ENCODE measurements at regions not wholly inside any gene's neighbourhood (a gene's known extent, or its start where the extent isn't known, plus 50 kb on each side); places are given as distances from the start of the nearest gene placed in this dataset.
"Not testable (repeated sequence)": the region's sequence is repeated elsewhere in the genome, so short reads cannot be mapped to it uniquely, and the experiment has no call there.

DNA sequence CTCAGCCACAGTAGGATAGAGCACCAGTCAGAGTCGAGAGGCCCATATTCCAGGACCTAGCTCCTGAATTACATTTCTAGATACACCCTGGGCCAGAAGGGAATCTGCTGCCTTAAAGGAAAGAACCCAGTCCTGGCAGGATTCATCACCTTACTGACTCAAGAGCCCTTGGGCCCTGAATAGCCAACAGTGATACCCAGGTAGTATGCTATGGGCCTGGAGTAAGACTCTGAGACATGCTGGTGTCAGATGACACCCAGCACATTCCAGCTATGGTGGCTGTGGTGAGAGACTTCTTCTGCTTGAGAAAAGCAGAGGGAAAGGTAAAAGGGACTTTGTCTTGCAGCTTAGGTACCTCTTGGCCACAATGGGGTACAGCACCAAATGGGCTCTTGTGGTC, 192.5 kb downstream of the MSX2 start:
- not testable (repeated sequence) for DNase-seq; H3K4me3 ChIP-seq (ENCODE audit: low read length); H3K27me3 ChIP-seq (ENCODE audit: control insufficient read depth, insufficient read depth, low read length); H3K4me1 ChIP-seq (ENCODE audit: control insufficient read depth, insufficient read depth, low read length); H3K9me3 ChIP-seq (replicated peaks; ENCODE audit: control insufficient read depth, low read depth, low read length); H3K36me3 ChIP-seq (ENCODE audit: control insufficient read depth, insufficient read depth, low read length); H3K27ac ChIP-seq (ENCODE audit: low read length)
- no CpG with 5 or more reads among the region's 1 CpG for WGBS (ENCODE audit: insufficient coverage)

DNA sequence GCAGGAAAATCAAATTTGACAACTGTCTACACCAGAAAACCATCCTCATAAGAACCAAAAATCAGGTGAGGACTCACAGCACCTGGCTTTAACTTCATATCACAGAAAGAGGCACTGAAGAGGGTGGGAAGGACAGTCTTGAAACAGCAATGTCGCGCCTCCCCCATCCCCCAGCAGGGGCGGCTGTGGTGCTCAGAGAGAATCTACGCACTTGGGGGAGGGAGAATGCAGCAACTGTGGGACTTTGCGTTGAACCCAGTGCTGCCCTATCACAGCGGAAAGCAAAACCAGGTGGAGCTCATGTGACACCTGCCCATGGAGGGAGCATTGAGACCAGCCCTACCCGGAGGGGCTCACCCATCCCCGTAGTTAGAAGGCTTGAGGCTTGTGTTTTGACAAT, 191.8 kb downstream of the MSX2 start:
- Histone ChIP-seq H3K4me1 (ENCODE audit: control insufficient read depth, insufficient read depth, low read length) (peaks cover 6% of the 10 kb centered on the region), H3K9me3 (replicated peaks; ENCODE audit: control insufficient read depth, low read depth, low read length) (no peaks in the 10 kb centered on the region)
- WGBS (ENCODE audit: insufficient coverage): 94% methylated on average over 5 of the region's 8 CpGs

DNA sequence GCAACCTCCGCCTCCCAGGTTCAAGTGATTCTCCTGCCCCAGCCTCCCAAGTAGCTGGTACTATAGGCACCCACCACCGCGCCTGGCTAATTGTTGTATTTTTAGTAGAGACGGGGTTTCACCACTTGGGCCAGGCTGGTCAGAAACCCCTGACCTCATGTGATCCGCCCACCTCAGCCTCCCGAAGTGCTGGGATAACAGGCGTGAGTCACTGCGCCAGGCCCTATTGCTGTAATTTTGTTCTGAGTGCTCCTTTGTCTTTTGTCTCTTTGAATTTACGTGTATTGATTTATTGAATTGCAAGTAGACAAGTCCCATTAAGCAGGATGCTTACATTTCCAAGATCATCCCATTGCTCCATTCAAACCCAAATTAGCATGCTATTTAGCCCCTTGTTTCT, 186.7 kb downstream of the MSX2 start:
- Histone ChIP-seq H3K27ac (ENCODE audit: low read length) (no peak overlapping the region), H3K9me3 (replicated peaks; ENCODE audit: control insufficient read depth, low read depth, low read length) (no peaks in the 10 kb centered on the region), H3K4me3 (ENCODE audit: low read length) (no peak overlapping the region), H3K27me3 (ENCODE audit: control insufficient read depth, insufficient read depth, low read length) (peaks cover 5% of the 10 kb centered on the region), H3K36me3 (ENCODE audit: control insufficient read depth, insufficient read depth, low read length) (no peaks in the 10 kb centered on the region), H3K4me1 (ENCODE audit: control insufficient read depth, insufficient read depth, low read length) (peaks cover 9% of the 10 kb centered on the region)
- 100% methylated on average over 1 of the region's 9 CpGs for WGBS (ENCODE audit: insufficient coverage)
- no peak for DNase-seq

More for the DNA sequence above, 191.8 kb downstream of the MSX2 start:
- H3K36me3 ChIP-seq (ENCODE audit: control insufficient read depth, insufficient read depth, low read length): no peaks in the 10 kb centered on the region
- H3K27ac ChIP-seq (ENCODE audit: low read length): no peak overlapping the region
- H3K27me3 ChIP-seq (ENCODE audit: control insufficient read depth, insufficient read depth, low read length): no peaks in the 10 kb centered on the region
- DNase-seq: no peak
- no peak overlapping the region for H3K4me3 ChIP-seq (ENCODE audit: low read length)

DNA sequence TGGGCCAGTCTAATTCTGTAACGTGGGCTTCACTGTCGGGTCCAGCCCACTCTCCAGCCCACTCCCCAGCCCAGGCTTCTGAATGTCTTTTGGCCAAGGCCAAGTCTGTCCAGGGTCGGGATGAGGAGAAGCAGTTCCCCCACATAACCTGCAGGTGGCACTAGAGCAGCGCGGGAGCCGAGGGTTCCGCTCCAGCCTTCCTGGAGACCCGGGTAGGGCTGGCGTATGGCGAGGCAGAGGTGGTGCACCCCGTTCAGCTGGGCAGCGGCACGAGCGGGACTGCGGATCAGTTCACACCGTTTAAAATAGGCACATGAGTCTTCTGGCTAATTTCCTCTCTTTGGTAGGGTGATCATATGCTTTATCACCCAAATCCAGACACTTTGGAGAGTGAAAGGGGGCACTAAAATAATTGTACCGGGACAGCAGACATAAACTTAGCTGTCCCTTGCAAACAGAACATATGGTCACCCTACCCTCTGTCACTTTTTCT, 185.9 kb downstream of the MSX2 start:
- H3K4me3 ChIP-seq (ENCODE audit: low read length): no peak overlapping the region
- peaks cover 6% of the 10 kb centered on the region for H3K4me1 ChIP-seq (ENCODE audit: control insufficient read depth, insufficient read depth, low read length)
- peak; percentile 53 for DNase-seq
- 5% methylated on average over 8 of the region's 17 CpGs for WGBS (ENCODE audit: insufficient coverage)
- no peak overlapping the region for H3K27ac ChIP-seq (ENCODE audit: low read length)
- peaks cover 5% of the 10 kb centered on the region for H3K27me3 ChIP-seq (ENCODE audit: control insufficient read depth, insufficient read depth, low read length)
- no peaks in the 10 kb centered on the region for H3K9me3 ChIP-seq (replicated peaks; ENCODE audit: control insufficient read depth, low read depth, low read length)
- H3K36me3 ChIP-seq (ENCODE audit: control insufficient read depth, insufficient read depth, low read length): no peaks in the 10 kb centered on the region

DNA sequence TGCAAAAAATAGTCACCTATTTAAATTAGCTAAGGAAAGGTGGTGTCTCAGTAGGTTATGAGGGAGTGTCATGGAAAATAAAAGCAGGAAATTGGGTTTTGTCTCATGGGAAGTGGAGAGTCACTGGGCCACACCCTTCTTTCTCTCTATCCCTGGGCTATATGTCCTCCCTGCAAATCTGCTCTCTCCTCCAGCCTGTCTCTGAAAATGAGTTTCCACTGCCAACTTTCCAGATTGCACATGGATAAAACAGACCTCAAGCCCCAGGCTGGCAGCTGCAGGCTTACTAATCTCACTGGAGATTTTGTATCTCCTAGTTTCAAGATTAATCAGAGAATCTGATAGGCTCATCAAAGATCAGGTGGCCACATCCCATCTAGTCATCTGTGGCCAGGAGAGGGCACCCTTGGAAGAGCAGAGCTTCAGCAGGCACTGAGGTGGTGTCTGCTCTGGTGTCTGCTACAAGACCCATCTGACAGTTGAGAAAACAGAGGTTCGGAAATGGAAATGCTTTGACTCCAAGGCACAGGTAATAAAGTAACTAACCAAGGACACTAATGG, 178.9 kb downstream of the MSX2 start:
- Histone ChIP-seq H3K4me1 (ENCODE audit: control insufficient read depth, insufficient read depth, low read length) (no peaks in the 10 kb centered on the region), H3K9me3 (replicated peaks; ENCODE audit: control insufficient read depth, low read depth, low read length) (no peaks in the 10 kb centered on the region), H3K27ac (ENCODE audit: low read length) (no peak overlapping the region), H3K36me3 (ENCODE audit: control insufficient read depth, insufficient read depth, low read length) (no peaks in the 10 kb centered on the region), H3K27me3 (ENCODE audit: control insufficient read depth, insufficient read depth, low read length) (no peaks in the 10 kb centered on the region), H3K4me3 (ENCODE audit: low read length) (no peak overlapping the region)
- peak; percentile 15 for DNase-seq
- no CpG with 5 or more reads among the region's 1 CpG for WGBS (ENCODE audit: insufficient coverage)

DNA sequence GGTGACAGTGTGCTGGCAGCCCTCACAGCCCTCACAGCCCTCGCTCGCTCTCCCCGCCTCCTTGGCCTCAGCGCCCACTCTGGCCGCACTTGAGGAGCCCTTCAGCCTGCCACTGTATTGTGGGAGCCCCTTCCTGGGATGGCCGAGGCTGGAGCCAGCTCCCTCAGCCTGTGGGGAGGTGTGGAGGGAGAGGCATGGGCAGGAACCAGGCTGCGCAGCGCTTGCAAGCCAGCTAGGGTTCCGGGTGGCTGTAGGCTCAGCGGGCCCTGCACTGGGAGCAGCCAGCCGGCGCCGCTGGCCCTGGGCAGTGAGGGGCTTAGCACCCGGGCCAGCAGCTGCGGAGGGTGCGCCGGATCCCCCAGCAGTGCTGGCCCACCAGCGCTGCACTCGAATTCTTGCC, 177.0 kb downstream of the MSX2 start:
- no peak overlapping the region for H3K4me3 ChIP-seq (ENCODE audit: low read length)
- H3K27me3 ChIP-seq (ENCODE audit: control insufficient read depth, insufficient read depth, low read length): no peaks in the 10 kb centered on the region
- no peaks in the 10 kb centered on the region for H3K9me3 ChIP-seq (replicated peaks; ENCODE audit: control insufficient read depth, low read depth, low read length)
- H3K27ac ChIP-seq (ENCODE audit: low read length): no peak overlapping the region
- H3K4me1 ChIP-seq (ENCODE audit: control insufficient read depth, insufficient read depth, low read length): no peaks in the 10 kb centered on the region
- DNase-seq: no peak
- WGBS (ENCODE audit: insufficient coverage): 96% methylated on average over 16 of the region's 19 CpGs
- no peaks in the 10 kb centered on the region for H3K36me3 ChIP-seq (ENCODE audit: control insufficient read depth, insufficient read depth, low read length)

DNA sequence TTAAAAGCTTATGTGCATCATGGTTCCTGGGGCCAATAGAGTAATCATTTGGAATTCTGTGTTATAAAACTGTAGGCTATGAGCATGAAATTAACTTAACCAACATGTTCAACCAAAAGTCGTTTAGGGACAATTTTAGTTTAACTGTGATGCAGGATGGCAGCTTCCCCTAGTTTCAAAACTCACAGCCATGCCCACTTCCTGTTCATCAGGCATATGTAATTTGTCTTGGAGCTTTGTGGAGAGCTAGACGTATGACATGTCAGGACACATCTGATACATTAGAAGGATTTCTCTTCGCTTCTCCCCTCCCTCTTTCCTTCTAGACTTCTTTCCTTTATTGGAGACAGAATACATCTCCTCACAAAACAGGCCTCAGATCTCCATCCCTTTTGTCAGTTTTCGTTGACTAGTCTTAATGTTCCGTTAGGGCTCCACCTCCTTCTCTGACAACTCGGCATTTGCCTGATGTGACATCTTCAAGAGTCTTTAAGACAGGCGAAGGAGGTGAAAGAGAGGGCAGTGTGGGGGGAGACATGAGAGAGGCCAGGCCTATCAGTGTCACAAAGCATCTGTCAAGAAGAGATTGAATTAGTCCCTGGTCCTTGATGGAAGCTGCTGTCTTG, 176.0 kb downstream of the MSX2 start:
- Histone ChIP-seq H3K36me3 (ENCODE audit: control insufficient read depth, insufficient read depth, low read length) (no peaks in the 10 kb centered on the region), H3K4me3 (ENCODE audit: low read length) (no peak overlapping the region), H3K27me3 (ENCODE audit: control insufficient read depth, insufficient read depth, low read length) (no peaks in the 10 kb centered on the region), H3K9me3 (replicated peaks; ENCODE audit: control insufficient read depth, low read depth, low read length) (no peaks in the 10 kb centered on the region), H3K27ac (ENCODE audit: low read length) (no peak overlapping the region), H3K4me1 (ENCODE audit: control insufficient read depth, insufficient read depth, low read length) (no peaks in the 10 kb centered on the region)
- 65% methylated on average over 3 of the region's 7 CpGs for WGBS (ENCODE audit: insufficient coverage)
- peak; percentile 36 for DNase-seq

DNA sequence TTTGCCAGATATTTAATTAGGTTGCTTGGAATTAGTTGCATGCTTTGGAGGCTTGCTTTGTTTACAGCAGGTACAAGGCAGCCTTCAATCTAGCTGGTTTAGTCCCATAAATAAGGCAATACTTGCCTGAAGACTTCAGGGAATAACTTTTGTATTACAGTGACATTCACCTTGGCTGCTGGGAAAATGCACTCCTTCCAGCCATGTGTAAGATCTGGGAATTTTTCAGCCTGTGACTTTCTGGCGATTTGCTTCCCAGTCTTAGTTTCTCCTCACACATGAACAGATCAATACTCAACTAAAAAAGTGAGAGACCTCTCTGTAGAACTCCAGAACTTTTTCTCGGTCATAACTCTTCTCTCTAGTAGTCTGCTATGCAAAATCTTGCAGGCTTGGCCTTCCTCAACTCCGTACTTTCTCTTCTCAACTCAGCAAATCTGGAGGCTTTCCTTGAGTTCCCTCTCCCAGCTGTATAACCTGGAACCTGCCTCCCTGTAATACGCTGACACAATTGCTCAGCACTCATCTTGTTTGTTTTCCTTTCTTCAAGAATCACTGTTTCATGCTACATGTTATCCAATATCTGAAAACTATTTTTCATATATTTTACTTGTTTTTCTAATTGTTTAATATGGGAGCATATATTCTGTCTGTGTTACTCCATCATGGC, 173.0 kb downstream of the MSX2 start:
- H3K4me1 ChIP-seq (ENCODE audit: control insufficient read depth, insufficient read depth, low read length): no peaks in the 10 kb centered on the region
- H3K9me3 ChIP-seq (replicated peaks; ENCODE audit: control insufficient read depth, low read depth, low read length): no peaks in the 10 kb centered on the region
- WGBS (ENCODE audit: insufficient coverage): 61% methylated on average over 3 of the region's 4 CpGs
- no peaks in the 10 kb centered on the region for H3K36me3 ChIP-seq (ENCODE audit: control insufficient read depth, insufficient read depth, low read length)
- H3K27me3 ChIP-seq (ENCODE audit: control insufficient read depth, insufficient read depth, low read length): no peaks in the 10 kb centered on the region
- no peak overlapping the region for H3K4me3 ChIP-seq (ENCODE audit: low read length)
- DNase-seq: no peak
- H3K27ac ChIP-seq (ENCODE audit: low read length): no peak overlapping the region

DNA sequence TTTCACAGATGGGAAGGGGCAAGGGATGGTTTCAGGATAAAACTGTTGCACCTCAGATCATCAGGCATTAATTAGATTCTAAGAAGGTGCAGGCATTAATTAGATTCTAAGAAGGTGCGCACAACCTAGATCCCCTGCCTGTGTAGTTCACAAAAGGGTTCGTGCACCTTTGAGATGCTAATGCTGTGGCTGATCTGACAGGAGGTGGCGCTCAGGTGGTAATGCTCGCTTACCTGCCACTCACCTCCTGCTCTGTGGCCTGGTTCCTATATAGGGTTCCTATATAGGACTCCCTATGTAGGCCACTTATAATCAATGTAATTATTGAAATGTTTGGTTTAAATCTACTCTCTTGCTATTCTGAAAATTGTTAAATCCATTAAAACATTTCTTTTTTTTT, 171.0 kb downstream of the MSX2 start:
- no peak for DNase-seq
- no peak overlapping the region for H3K4me3 ChIP-seq (ENCODE audit: low read length)
- H3K36me3 ChIP-seq (ENCODE audit: control insufficient read depth, insufficient read depth, low read length): no peaks in the 10 kb centered on the region
- no peaks in the 10 kb centered on the region for H3K9me3 ChIP-seq (replicated peaks; ENCODE audit: control insufficient read depth, low read depth, low read length)
- no peaks in the 10 kb centered on the region for H3K27me3 ChIP-seq (ENCODE audit: control insufficient read depth, insufficient read depth, low read length)
- no peak overlapping the region for H3K27ac ChIP-seq (ENCODE audit: low read length)
- WGBS (ENCODE audit: insufficient coverage): 48% methylated on average over 2 of the region's 4 CpGs
- no peaks in the 10 kb centered on the region for H3K4me1 ChIP-seq (ENCODE audit: control insufficient read depth, insufficient read depth, low read length)

DNA sequence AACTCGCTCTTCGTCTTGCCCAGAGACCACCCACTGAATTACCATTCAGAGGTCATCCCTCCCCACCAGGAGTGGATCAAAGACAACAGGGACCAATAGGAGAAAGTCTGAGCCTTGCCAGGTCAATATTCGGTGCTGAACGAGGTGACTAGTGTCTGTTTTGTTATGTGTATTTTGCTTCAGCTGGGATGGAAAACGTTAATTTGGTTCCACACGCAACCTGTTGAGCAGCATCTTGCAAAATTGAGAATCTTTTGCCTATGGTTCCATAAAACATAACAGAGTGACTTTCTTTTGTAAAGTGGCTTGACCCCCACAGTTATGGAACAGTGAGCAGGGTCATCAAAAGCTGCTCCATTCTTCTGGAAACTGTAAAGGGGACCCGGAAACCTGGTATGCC, 168.4 kb downstream of the MSX2 start:
- H3K36me3 ChIP-seq (ENCODE audit: control insufficient read depth, insufficient read depth, low read length): no peaks in the 10 kb centered on the region
- no peak for DNase-seq
- H3K27ac ChIP-seq (ENCODE audit: low read length): no peak overlapping the region
- no peaks in the 10 kb centered on the region for H3K27me3 ChIP-seq (ENCODE audit: control insufficient read depth, insufficient read depth, low read length)
- no peaks in the 10 kb centered on the region for H3K9me3 ChIP-seq (replicated peaks; ENCODE audit: control insufficient read depth, low read depth, low read length)
- no peaks in the 10 kb centered on the region for H3K4me1 ChIP-seq (ENCODE audit: control insufficient read depth, insufficient read depth, low read length)
- H3K4me3 ChIP-seq (ENCODE audit: low read length): no peak overlapping the region
- 88% methylated on average over 4 of the region's 7 CpGs for WGBS (ENCODE audit: insufficient coverage)

Measured in muscle of leg (tissue), 3 donors.